GM18909 (cell line): ENCODE measurements at regions not wholly inside any gene's neighbourhood (a gene's known extent, or its start where the extent isn't known, plus 50 kb on each side); places are given as distances from the start of the nearest gene placed in this dataset.
"Not testable (repeated sequence)": the region's sequence is repeated elsewhere in the genome, so short reads cannot be mapped to it uniquely, and the experiment has no call there.

Experiments used
- ATAC-seq: cut with Tn5 transposase; IDR thresholded peaks from one replicate; pipeline ENCODE4 v1.9.1; 2021; ENCODE audit warnings: mild to moderate bottlenecking; ENCODE audit not compliant: unreplicated experiment, poor library complexity

DNA sequence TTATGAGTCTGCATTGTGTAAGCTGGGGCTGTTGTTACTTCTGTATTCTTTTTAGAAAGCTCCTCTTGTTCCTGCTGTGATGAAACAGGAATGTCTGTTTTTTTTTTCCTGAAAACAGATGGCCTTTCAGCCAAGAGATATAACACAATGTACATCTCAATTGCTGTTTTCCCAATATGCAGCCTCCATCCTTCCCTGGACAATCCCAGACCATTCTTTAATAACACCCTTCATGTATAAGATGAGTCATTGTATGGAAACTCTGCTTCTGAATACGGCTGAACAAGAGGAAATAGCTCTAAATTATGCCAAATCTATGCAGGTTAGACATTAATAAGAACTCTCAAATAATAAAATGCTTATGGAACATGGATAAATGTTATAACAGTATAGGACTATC lies 60.2 kb upstream of the LRRC4C start:
- ATAC-seq, result no peak

DNA sequence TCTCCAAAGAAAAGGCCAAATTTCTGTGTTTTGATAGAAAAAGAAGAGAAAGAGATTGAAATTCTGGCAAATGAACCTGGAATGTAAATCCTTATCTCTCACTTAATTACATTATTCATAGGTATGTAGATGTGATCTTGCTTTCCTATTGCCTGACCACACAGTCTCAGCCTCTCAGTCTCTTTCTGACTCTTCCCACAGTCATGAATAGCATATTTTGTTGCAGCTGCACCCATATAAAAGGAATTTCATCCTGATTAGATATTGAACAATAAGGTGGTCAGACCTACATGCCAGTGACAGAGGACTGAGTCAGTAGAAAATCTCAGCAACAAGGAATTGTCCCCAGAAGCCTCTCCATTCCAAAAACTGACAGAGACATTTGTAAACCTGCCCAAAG lies 62.9 kb upstream of the LRRC4C start:
- no peak for ATAC-seq

DNA sequence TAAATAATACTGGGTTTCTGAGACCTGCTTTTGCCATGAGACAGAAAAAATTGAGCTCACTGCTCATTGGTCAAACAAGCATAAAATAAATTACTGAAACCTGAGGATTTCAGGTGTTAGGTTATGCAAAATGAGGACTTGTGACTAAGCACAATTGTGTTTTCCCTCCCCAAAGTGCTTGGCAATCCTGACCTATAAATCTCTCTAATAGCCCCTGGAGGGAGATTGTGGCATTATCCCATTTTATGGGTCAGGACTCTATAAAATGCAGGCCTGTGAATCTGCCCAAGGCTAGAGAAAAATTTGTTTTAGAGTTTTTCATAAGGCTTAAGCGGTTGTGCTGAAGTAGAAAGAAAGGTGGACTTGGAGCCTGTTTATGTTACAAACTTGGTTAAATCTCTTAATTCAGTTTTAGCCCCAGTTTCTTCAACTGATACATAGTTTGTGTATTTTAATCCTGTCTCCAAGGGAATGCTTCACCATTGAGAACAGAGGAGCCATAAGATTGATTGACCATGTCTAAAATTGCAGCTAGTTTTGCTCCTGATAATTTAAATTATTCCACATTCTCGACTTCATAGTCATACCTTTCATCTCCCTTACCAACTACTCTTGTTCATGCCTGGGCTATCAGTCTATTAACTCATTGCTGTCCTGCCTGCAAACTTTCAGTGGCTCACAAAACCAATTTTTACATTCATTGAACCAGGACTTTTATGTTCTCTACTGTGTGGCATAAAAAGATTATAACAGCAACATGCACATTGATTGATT lies 63.6 kb upstream of the LRRC4C start:
- ATAC-seq, result no peak

DNA sequence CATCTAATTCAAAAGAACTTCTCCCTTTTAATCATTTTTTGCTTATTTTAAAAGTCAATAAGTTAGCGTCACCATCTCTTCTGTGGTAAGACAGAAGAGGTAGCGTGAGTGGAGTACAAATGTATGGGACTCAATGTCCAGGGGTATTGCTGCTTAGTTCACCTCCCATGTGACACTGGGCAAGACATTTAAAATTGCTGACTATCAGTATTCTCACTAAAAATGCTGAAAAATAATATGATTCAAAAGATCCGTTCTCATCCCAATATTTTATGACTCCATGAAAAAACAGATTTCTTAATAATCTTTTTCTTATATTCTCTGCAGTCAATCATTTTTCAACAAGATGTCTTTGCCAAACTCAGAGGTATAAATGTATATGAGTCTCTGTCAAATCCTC lies 68.1 kb upstream of the LRRC4C start:
- ATAC-seq, result no peak

DNA sequence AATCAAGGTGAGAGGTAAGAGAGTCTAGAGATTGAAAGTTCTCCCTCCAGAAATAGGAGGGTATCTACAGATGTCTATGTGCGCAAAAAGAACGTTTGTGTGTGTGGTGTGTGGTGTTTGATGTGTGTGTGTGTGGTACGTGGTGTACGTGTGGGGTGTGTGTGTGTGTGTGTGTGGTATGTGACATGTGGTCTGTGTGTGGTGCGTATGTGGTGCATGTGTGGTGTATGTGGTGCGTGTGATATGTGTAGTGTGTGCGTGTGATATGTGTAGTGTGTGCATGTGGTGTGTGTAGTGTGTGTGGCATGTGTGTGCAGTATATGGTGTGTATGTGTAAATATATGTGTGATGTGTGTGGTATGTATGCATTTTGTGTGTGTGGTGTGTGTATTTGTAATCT lies 73.0 kb upstream of the LRRC4C start:
- ATAC-seq, result no peak

DNA sequence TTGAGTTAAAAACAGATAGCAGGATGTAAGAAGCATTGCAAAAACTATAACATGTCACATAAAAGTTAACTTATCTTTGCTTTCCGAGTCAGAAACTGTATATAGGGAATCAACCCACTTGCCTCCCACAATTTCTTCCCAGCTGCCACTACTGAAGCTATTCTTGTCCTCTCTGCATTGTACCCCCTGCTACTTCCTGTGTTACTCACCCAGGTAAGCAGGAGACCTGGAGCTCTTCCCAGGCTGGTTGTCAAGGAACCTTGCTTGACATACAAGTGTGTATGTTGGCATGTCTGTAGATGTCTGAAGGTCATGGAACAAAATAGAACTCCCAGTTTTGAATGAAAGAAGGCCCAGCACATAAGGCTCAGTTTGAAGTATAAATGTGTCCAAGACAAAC lies 74.3 kb upstream of the LRRC4C start:
- ATAC-seq, result no peak

DNA sequence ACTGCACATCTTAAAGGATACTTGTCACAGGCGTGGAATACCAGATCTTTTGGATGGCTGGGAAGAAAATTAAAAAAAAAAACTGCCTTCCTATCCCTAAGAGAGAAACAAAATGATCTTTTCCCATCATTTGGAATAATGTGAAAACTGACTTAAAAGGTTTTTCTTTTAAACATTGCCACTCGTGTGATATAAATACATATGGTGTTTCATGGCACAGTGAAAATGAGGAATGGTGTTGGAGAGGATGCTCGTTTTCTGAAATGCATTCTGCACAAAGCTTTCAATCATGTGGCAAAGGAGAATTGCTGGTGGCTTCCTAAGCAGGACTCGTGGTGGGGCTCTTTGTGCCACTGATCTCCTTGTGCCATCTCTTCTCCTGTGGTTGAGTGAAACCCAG lies 74.9 kb upstream of the LRRC4C start:
- no peak for ATAC-seq

DNA sequence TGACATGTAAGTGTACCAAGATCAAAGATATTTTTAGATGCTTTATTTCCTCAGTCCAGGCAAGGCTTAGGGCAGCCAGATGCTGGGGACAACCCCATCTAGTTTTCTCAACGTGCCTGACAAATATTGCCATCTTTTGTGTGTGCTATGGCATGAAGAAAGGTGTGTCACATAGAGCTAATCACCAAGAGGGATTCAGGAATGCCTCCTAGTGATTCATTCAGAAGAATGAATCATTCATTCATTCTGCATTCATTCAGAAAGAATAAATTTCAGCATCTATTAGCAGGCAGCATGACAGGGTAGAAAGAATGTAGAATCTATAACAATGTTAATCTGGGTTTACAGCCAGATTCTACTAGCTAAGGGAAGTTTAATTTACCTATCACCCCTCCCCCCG lies 75.4 kb upstream of the LRRC4C start:
- no peak for ATAC-seq

DNA sequence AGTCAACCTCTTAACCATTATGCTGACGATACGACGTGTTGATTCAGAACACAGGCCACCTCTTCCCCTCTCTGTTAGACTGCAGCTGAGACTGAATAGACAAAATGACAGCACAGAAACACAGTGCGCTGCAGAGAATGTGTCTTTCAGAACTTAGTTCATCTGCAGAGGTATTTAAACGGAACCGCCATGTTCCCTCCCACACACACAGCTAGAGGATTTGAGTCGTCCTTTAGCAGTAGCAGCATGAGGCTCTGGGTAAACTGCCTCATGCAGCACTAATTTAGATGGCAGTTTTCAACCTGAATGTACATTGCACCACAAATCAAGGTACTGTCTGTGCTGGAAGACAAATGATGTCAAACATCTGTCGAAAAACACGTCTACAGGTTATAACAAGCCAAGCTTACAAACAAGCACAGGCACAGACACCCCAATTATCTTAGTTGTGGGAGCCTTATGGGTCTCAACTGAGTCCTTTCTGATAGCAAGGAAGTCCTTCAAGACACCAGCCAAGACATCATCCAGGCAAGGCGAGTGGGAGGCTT lies 76.6 kb upstream of the LRRC4C start:
- no peak for ATAC-seq

DNA sequence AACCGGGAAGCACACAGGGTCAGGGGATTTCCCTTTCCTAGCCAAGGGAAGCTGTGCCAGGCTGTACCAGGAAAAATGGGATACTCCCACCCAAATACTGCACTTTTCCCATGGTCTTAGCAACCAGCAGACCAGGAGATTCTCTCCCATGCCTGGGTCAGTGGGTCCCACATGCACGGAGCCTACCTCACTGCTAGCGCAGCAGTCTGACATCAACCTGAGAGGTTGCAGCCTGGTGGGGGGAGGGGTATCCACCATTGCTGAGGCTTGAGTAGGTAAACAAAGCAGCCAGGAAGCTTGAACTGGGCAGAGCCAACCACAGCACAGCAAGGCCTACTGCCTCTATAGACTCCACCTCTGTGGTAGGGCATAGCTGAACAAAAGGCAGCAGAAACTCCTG lies 85.5 kb upstream of the LRRC4C start:
- not testable (repeated sequence) for ATAC-seq

DNA sequence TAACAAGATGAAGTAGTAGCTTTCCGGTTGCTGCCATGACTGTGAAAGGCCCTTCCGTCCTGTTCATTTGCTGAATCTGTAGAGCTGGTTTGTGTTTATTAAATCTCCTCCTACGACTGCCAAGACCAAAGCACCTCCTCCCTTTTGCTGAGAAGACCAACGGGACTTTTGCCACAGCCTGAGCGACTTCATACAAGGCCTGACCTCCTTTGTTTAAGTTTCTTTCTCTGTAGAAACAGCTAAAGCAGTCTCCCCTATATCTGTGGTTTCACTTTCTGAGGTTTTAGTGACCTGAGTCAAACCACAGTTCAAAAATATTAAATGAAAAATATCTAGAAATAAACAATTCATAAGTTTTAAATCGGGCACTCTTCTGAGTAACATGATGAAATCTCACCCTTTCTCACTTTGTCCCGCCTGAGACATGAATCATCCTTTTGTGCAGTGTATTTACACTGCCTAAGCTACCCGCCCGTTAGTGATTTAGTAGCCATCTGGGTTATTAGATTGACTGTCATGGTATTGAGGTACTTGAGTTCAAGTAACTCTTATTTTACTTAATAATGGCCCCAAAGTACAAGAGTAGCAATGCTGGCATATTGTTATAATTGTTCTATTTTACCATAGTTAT lies 119.1 kb upstream of the LRRC4C start:
- no peak for ATAC-seq

DNA sequence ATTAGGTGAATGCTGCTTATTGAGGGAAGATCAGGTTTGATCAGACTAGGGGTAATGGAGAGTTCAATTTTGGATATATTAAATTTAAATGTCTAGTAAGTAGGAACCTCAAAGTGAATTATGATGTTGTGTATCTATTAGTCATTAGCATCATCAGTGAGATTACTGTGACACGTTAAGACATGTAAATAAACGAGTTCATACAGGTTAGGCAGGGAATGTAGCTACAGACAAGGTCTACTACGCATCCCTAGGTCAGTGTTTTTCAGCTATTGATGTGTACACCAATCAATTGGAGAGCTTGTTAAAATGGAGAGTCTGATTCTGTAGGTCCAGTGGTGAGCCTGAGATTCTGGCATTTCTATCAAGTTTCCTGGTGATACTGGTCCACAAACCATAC lies 120.1 kb upstream of the LRRC4C start:
- ATAC-seq, result no peak

DNA sequence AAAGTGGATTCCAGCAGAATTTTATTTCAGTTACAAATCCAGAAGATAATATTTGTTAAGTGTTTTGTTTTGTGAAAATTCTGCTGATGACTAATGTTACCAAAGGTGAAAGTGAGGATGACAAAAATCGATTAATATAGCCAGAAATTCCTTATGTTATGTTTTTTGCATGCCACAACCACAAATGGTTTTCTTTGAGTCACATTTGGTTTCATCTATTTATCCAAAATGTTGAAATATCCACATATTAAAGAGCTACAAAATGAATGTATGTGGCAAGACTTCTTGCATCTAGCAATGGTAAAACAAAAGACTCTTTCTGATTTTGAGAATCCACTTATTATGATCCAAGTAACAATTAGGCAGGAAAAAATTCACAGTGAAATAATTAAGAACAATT lies 150.1 kb upstream of the LRRC4C start:
- ATAC-seq, result no peak

DNA sequence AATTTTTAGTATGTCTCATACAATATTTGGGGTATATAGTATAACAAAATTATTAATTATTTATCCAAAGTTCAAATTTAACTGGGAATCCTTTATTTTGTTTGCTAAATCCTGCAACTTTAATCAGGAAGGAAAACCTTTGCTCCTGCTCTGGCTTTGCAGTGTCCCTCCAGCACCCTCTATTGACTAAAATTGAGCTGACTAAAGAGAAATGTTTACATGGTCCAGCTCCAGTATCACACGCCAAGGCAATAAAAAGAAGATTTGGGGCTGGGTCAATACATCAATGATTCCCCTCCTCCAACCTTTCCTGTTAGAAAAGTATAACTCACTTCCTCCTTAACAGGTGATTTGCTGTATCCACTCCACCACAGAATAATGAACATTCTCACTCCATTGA lies 153.0 kb upstream of the LRRC4C start:
- ATAC-seq, result no peak

DNA sequence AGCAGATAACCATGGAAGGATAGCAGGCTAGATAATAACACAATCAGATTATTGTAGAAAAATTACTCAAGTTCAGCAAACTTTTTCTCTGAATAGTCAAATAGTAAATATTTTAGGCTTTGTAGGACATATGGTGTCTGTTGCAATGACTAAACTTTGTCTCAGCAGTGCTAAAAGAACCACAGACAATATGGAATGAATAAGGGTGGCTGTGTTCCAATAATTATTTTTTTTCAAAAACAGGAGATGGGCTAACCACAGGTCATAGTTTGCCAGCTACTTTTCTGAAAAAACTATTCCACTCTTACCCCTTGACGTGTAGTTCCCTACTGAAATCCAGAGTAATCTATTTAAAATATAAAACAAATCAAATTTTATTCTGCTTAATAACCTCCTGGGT lies 153.9 kb upstream of the LRRC4C start:
- no peak for ATAC-seq

DNA sequence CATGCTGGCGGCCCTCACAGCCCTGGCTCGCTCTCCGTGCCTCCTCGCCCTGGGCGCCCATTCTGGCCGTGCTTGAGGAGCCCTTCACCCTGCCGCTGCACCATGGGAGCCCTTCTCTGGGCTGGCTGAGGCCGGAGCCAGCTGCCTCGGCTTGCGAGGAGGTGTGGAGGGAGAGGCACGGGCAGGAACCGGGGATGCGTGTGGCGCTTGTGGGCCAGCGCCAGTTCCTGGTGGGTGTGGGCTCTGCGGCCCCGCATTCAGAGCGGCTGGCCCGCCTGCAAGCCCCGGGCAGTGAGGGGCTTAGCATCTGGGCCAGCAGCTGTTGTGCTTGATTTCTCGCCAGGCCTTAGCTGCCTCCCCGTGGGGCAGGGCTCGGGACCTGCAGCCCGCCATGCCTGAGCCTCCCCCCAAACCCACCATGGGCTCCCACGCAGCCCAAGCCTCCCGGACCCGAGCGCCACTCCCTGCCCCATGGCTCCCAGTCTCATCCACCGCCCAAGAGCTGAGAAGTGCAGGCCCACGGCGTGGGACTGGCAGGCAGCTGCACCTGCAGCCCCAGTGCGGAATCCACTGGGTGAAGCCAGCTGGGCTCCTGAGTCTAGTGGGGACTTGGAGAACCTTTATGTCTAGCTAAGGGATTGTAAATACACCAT lies 163.4 kb upstream of the LRRC4C start:
- ATAC-seq, result no peak

DNA sequence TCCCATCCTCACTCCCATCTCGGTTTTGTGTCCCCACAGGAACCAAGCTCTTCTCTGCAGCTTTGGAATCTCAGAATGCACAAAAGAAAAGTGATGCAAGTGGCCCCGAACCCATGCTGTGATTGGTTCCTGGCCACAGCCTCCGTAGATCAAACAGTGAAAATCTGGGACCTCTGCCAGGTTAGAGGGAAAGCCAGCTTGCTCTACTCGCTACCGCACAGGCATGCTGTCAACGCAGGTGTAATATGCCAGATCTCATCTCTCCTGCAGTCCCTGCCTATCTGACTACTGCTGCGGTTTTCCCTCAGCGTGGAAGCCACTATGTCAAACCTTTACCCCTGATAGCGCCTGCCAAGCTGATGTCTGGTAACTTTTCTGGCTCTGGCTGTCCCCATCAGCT lies 200.5 kb upstream of the LRRC4C start:
- ATAC-seq, result no peak

DNA sequence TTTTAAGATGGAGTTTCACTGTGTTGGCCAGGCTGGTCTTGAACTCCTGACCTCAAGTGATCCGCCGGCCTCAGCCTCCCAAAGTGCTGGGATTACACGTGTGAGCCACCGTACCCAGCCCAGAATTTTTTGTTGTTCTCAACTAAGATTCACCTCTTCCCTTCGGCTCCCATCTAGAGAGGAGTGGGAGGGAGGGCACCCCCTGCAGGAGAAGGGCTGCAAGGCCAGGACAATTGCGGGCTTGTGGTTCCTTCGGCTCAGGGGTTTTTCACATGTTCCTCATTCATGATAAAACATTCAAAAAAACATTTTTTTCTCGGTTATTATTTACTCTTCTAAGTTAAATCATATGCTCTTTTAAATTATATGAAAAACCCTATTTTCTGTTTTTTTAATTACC lies 201.1 kb upstream of the LRRC4C start:
- no peak for ATAC-seq

DNA sequence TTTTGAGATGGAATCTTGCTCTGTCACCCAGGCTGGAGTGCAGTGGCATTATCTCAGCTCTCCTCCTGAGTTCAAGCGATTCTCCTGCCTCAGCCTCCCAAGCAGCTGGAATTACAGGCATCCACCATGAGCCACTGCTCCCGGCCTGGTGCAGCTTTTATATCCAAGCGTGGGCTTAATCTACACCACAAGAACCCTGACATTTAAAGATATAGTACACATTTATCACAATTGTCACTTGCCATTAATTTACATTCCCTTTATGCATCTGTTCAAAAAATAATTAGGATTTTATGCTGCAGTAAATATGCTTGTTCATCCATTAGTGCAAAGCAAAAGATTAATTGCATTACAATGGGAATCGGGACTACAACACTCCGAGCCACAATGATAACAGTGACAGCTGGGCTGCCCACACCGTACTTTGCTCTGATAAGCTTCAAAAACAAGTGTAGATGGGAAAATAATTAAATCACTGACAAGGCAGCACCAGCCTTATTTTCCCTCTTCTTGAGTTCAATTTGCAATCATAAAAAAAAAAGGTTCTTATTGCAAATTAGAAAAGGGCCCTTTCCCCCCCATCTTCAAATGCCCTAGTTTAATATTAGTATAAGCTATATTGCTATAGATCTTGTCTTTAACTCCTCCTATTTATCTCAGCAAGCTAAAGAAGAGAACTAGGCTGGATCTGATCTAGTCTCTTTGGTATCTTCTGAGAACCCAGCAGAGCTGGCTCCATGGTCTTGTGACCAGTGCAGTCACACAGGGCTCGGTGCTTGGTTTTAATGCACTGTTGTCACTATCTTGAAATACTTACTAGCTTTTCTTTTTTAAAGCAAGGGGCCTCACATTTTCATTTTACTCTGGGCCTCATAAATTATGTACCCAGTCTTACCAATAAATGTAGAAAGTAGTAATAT lies 206.2 kb upstream of the LRRC4C start:
- no peak for ATAC-seq

DNA sequence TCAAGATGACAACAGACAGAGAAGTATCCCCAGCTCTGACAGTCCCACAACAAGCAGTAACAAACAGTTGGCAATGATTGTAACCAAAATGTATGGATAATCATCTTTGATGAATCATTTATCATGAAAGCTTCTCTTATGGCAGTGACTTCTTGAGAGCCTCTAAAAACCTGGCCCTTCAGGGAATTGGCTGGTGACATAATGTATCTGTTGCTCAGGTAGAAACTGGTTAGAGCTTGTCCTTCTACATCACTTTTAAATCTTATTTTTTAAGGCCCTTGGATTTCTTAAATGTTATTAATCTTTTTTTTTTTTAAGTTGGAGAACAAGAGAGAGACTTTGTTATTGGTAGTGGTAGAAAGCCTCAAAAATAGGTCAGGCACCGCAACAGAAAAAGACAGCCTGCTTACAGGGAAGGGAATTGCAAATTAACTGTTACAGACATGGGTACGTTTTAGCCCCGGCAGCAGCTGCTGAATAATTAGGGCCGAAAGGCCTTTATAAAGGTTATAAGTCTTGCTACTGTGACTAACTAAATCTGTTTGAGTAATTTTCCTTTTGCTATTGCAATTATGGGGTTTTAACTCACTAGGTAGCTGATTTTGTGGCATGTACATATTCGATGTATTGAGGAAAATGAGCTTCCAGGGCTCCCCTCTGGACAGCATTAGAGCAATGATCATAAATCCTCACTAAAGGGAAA lies 207.7 kb upstream of the LRRC4C start:
- ATAC-seq, result no peak
